GOT3 (cell line): ENCODE measurements at regions not wholly inside any gene's neighbourhood (a gene's known extent, or its start where the extent isn't known, plus 50 kb on each side); places are given as distances from the start of the nearest gene placed in this dataset.

Experiments
- DNase-seq: peaks from one replicate; lab custom pipeline; 2025; ENCODE audit warnings: mixed read lengths; lab: John Stamatoyannopoulos, UW

GRCh38 chr3:59135096-59135495 lies 85.3 kb upstream of the CFAP20DC start:
- DNase-seq, result no peak

GRCh38 chr3:59133311-59133710 lies 83.5 kb upstream of the CFAP20DC start:
- DNase-seq, result no peak

GRCh38 chr3:59131016-59131766 lies 81.4 kb upstream of the CFAP20DC start:
- DNase-seq, result no peak

- DNase-seq, result no peak
Observed at GRCh38 chr3:59128685-59129084, 78.9 kb upstream of the CFAP20DC start.

- DNase-seq, result no peak
Observed at GRCh38 chr3:59127071-59127470, 77.2 kb upstream of the CFAP20DC start.

- DNase-seq, result no peak
Observed at GRCh38 chr3:59126446-59126845, 76.6 kb upstream of the CFAP20DC start.

GRCh38 chr3:59121346-59122144 lies 71.7 kb upstream of the CFAP20DC start:
- no peak for DNase-seq

- DNase-seq, result no peak
Observed at GRCh38 chr3:59118928-59119327, 69.1 kb upstream of the CFAP20DC start.

GRCh38 chr3:59117396-59117795 lies 67.6 kb upstream of the CFAP20DC start:
- DNase-seq, result no peak

GRCh38 chr3:59116233-59116537 lies 66.4 kb upstream of the CFAP20DC start:
- no peak for DNase-seq

GRCh38 chr3:59115364-59116232 lies 65.8 kb upstream of the CFAP20DC start:
- no peak for DNase-seq

- no peak for DNase-seq
Observed at GRCh38 chr3:59107856-59108815, 58.3 kb upstream of the CFAP20DC start.

- DNase-seq, result no peak
Observed at GRCh38 chr3:59106085-59106648, 56.3 kb upstream of the CFAP20DC start.

GRCh38 chr3:59103552-59103951 lies 53.7 kb upstream of the CFAP20DC start:
- no peak for DNase-seq

GRCh38 chr3:59101231-59101736 lies 51.5 kb upstream of the CFAP20DC start:
- DNase-seq, result peak; percentile 54
